ENCODE measurements at regions not wholly inside any gene's neighbourhood (a gene's known extent, or its start where the extent isn't known, plus 50 kb on each side); places are given as distances from the start of the nearest gene placed in this dataset.

DNA sequence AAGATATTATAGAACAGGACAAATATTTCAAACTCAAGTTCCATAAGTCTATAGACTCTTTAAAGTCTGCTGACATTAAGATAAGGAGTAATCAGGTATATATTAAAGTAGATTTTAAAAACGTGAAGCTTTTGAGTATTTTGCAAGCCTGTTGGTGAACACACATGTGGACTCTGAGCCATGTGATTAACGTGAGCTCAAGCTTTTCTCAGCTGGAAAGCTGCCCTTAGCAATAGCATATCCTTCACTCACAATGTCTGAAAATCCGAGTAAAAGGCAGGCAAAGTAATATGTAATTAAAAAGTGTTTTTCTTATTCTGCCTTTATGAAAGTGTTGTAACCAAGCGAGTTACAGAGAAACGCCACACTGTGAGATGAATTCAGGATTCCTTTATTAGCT lies 140.5 kb upstream of the AADAT start:
- CTCF ChIA-PET (ENCODE audit: low intra/inter-chr PET ratio): no interaction called here
- Histone ChIP-seq H3K9ac (ENCODE audit: insufficient read depth in 1 of 2, low read depth in 2 of 2, low read length in 2 of 2) (no peak overlapping the region), H4K20me1 (replicated peaks; ENCODE audit: control insufficient read depth, insufficient read depth, low read length) (no peaks in the 10 kb centered on the region), H3K4me2 (ENCODE audit: insufficient read depth, low read length) (no peak overlapping the region), H3K4me1 (replicated peaks in 1 of 2; ENCODE audit: control insufficient read depth in 2 of 2, insufficient read depth in 2 of 2, low read length in 2 of 2) (no peaks in the 10 kb centered on the region), H3K9me3 (replicated peaks; ENCODE audit: control insufficient read depth, insufficient read depth, low read depth, low read length) (no peaks in the 10 kb centered on the region), H3K36me3 (ENCODE audit: control insufficient read depth, insufficient read depth, low read length) (no peaks in the 10 kb centered on the region), H2AFZ (ENCODE audit: low read depth, low read length) (no peak overlapping the region), H3K9me1 (ENCODE audit: control insufficient read depth, insufficient read depth, low read length) (no peaks in the 10 kb centered on the region), H3K27ac (ENCODE audit: extremely low read depth, low read depth, low read length) (no peak overlapping the region), H3K79me2 (ENCODE audit: control insufficient read depth, insufficient read depth, low read length) (no peaks in the 10 kb centered on the region), H3K27me3 (ENCODE audit: control insufficient read depth in 2 of 2, insufficient read depth in 2 of 2, low read length in 2 of 2) (no peaks in the 10 kb centered on the region), H3K4me3 (no peak overlapping the region)
- ATAC-seq (no peak), DNase-seq (ENCODE audit: extremely low read depth in 1 of 4, low spot score in 3 of 4) (no peak), FAIRE-seq (no peak)
- 0% methylated on average over 5 of the region's 5 CpGs for WGBS (ENCODE audit: insufficient coverage, low coverage, missing lambda C conversion rate)
- in situ Hi-C loops (cut with MboI) (no loop called here), intact Hi-C loops (cut with micrococcal nuclease) (no loop called here)
- POLR2A ChIA-PET: no interaction called here
- no peak for TF ChIP-seq ERF (CRISPR knock-in tag; IDR thresholded peaks at IDR 0.05)
- TF ChIP-seq, protein P1, sequence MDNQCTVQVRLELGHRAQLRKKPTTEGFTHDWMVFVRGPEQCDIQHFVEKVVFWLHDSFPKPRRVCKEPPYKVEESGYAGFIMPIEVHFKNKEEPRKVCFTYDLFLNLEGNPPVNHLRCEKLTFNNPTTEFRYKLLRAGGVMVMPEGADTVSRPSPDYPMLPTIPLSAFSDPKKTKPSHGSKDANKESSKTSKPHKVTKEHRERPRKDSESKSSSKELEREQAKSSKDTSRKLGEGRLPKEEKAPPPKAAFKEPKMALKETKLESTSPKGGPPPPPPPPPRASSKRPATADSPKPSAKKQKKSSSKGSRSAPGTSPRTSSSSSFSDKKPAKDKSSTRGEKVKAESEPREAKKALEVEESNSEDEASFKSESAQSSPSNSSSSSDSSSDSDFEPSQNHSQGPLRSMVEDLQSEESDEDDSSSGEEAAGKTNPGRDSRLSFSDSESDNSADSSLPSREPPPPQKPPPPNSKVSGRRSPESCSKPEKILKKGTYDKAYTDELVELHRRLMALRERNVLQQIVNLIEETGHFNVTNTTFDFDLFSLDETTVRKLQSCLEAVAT (IDR thresholded peaks at IDR 0.05): no peak
- no peak for TF ChIP-seq ZNF644 (tag; IDR thresholded peaks at IDR 0.05; ENCODE audit: low read depth)
- no peak for TF ChIP-seq HMG20B (CRISPR knock-in tag; IDR thresholded peaks at IDR 0.05)
- TF ChIP-seq, protein P2, sequence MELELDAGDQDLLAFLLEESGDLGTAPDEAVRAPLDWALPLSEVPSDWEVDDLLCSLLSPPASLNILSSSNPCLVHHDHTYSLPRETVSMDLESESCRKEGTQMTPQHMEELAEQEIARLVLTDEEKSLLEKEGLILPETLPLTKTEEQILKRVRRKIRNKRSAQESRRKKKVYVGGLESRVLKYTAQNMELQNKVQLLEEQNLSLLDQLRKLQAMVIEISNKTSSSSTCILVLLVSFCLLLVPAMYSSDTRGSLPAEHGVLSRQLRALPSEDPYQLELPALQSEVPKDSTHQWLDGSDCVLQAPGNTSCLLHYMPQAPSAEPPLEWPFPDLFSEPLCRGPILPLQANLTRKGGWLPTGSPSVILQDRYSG (tag; conservative IDR thresholded peaks at IDR 0.05; ENCODE audit: low read depth): no peak
- TF ChIP-seq FOS (IDR thresholded peaks at IDR 0.05; ENCODE audit: extremely low read depth, insufficient read length): no peak
- TF ChIP-seq ZNF507 (tag; conservative IDR thresholded peaks at IDR 0.05): no peak
- TF ChIP-seq HMGN3 (IDR thresholded peaks at IDR 0.05; ENCODE audit: borderline replicate concordance, extremely low read depth, insufficient read length, low read depth, low read length): no peak
- TF ChIP-seq CEBPB (tag; IDR thresholded peaks at IDR 0.05): no peak
- no peak for TF ChIP-seq ZNF277 (CRISPR knock-in tag; IDR thresholded peaks at IDR 0.05; ENCODE audit: borderline replicate concordance)
- TF ChIP-seq FOXA1 (IDR thresholded peaks at IDR 0.05; ENCODE audit: borderline replicate concordance): no peak
- TF ChIP-seq MAZ (CRISPR knock-in tag; conservative IDR thresholded peaks at IDR 0.05 in 1 of 2, IDR thresholded peaks at IDR 0.05 in 1 of 2): no peak
- TF ChIP-seq ZC3H4 (CRISPR knock-in tag; IDR thresholded peaks at IDR 0.05; ENCODE audit: borderline replicate concordance): no peak
- no TSS peak for BruUV-seq (replicated peaks)

All from K562 (cell line).